SJSA1 (cell line): ENCODE measurements at regions not wholly inside any gene's neighbourhood (a gene's known extent, or its start where the extent isn't known, plus 50 kb on each side); places are given as distances from the start of the nearest gene placed in this dataset.
"Not testable (repeated sequence)": the region's sequence is repeated elsewhere in the genome, so short reads cannot be mapped to it uniquely, and the experiment has no call there.

Experiments
- DNase-seq, 2 experiments: peaks; one replicate each; pipeline ENCODE4 v3.0.0-alpha.2; 2015 to 2020; ENCODE audit warnings: low spot score in 2 of 2, low read depth in 1 of 2
- H3K27ac ChIP-seq: fragments of 250-450 bp; sonication (Bioruptor Pico); 2 replicates; pipeline ENCODE4 v1.5.1; 2020; ENCODE audit warnings: mild to moderate bottlenecking, moderate library complexity
- H3K27me3 ChIP-seq: fragments of 250-450 bp; sonication (Bioruptor Pico); replicated peaks from 2 replicates; pipeline ENCODE4 v1.5.1; 2020; ENCODE audit warnings: mild to moderate bottlenecking, moderate library complexity
- H3K36me3 ChIP-seq: fragments of 250-450 bp; sonication (Bioruptor Pico); 2 replicates; pipeline ENCODE4 v1.5.1; 2020; ENCODE audit warnings: mild to moderate bottlenecking
- H3K4me1 ChIP-seq: fragments of 250-450 bp; sonication (Bioruptor Pico); replicated peaks from 2 replicates; pipeline ENCODE4 v1.6.1; 2021; ENCODE audit warnings: mild to moderate bottlenecking
- H3K4me3 ChIP-seq: fragments of 250-450 bp; sonication (Bioruptor Pico); 2 replicates; pipeline ENCODE4 v1.5.1; 2020; ENCODE audit warnings: mild to moderate bottlenecking
- H3K9me3 ChIP-seq: fragments of 250-450 bp; sonication (Bioruptor Pico); replicated peaks from 2 replicates; pipeline ENCODE4 v1.5.1; 2020; ENCODE audit warnings: mild to moderate bottlenecking

- not testable (repeated sequence) for H3K27me3 ChIP-seq, H3K4me1 ChIP-seq, H3K4me3 ChIP-seq, H3K27ac ChIP-seq, DNase-seq, H3K36me3 ChIP-seq, H3K9me3 ChIP-seq
Measured at GRCh38 chr13:61878565-61878964, 462.9 kb upstream of the PCDH20 start.

DNA sequence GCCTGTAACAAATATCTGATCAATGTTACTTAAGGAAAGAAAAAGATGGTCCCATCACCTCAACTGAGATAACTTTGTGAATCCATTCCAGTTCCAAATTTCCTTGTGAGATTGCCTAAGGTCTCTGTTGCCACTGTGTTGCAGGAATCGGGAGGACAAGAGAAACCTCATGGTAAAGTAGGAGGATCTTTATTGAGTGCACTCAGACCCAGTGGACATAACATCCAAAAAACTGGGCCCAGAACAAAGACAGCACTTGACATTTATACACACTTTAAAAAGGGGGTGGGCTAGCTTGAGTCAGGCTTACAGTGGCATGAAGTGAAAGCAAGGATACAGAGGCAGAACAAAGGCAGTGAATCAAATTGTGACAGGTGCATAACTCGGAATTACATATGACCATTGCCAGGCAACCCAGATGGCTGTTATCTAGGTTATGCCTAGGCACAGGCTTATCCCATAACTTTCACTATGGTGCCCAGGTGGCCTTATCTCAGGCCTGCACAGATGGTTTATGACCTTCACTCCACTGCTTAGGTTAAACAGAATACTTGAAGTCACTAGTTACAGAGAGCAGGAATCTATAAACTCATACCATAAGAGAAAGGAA is 459.4 kb upstream of the PCDH20 start:
- Histone ChIP-seq H3K36me3 (no peaks in the 10 kb centered on the region), H3K4me1 (no peaks in the 10 kb centered on the region), H3K27ac (no peak overlapping the region), H3K9me3 (no peaks in the 10 kb centered on the region; the same call in 1 of the 2 replicates), H3K27me3 (no peaks in the 10 kb centered on the region), H3K4me3 (no peak overlapping the region)
- DNase-seq: no peak

- no peaks in the 10 kb centered on the region for H3K36me3 ChIP-seq
- H3K4me1 ChIP-seq: no peaks in the 10 kb centered on the region
- H3K27me3 ChIP-seq: no peaks in the 10 kb centered on the region
- no peak overlapping the region for H3K27ac ChIP-seq
- H3K9me3 ChIP-seq: no peaks in the 10 kb centered on the region
- no peak for DNase-seq
- no peak overlapping the region for H3K4me3 ChIP-seq
Measured at GRCh38 chr13:61873717-61874116, 458.1 kb upstream of the PCDH20 start.

GRCh38 chr13:61857198-61857597 is 441.5 kb upstream of the PCDH20 start:
- DNase-seq: no peak
- Histone ChIP-seq H3K4me3 (no peak overlapping the region), H3K4me1 (no peaks in the 10 kb centered on the region), H3K9me3 (no peaks in the 10 kb centered on the region), H3K27ac (no peak overlapping the region), H3K27me3 (no peaks in the 10 kb centered on the region), H3K36me3 (no peaks in the 10 kb centered on the region)

- DNase-seq: no peak
- Histone ChIP-seq H3K27me3 (no peaks in the 10 kb centered on the region), H3K4me3 (no peak overlapping the region), H3K4me1 (no peaks in the 10 kb centered on the region), H3K27ac (no peak overlapping the region), H3K9me3 (no peaks in the 10 kb centered on the region), H3K36me3 (no peaks in the 10 kb centered on the region)
Measured at GRCh38 chr13:61852116-61852619, 436.5 kb upstream of the PCDH20 start.

GRCh38 chr13:61850794-61851193 is 435.1 kb upstream of the PCDH20 start:
- no peaks in the 10 kb centered on the region for H3K36me3 ChIP-seq
- no peaks in the 10 kb centered on the region for H3K4me1 ChIP-seq
- no peak overlapping the region for H3K4me3 ChIP-seq
- no peaks in the 10 kb centered on the region for H3K9me3 ChIP-seq
- no peak overlapping the region for H3K27ac ChIP-seq
- DNase-seq: no peak
- H3K27me3 ChIP-seq: no peaks in the 10 kb centered on the region

DNA sequence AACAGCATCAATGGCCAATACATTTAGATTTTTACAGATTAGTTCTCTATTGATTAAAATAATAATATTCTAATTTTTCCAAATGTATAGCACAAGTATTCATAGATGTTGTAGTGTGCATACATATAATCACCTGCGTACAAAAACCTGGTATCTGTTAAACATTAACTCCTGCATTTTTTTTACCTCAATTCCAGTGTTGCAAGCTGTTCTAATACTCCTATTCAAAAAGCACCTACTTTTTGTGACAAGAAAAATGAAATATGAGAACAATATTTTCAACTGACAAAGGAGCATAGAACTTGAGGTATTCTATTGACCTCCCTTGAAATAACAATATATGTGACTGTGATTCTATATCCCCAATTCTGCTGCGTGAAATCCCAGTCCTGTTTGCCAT is 422.9 kb upstream of the PCDH20 start:
- Histone ChIP-seq H3K27ac (no peak overlapping the region), H3K4me3 (no peak overlapping the region), H3K4me1 (no peaks in the 10 kb centered on the region), H3K27me3 (no peaks in the 10 kb centered on the region), H3K9me3 (no peaks in the 10 kb centered on the region), H3K36me3 (no peaks in the 10 kb centered on the region)
- no peak for DNase-seq

DNA sequence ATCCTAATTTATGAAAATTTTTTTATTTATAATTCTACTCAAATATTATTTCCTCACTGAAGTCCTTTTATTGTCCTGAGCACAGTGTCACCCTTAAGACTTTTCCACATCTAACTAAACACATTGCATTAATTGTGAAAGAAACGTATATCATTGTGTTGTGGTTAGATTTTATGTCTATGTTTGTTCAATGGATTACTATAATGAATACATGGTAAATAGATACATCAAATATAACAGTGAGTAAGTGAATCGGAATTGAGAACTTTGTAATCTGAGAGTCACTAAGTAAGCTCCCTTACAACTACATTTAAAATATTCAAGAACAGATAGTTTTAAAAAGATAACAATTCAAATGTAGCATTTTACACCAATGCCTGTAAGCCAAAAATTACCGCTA is 417.6 kb upstream of the PCDH20 start:
- no peak for DNase-seq
- no peaks in the 10 kb centered on the region for H3K4me1 ChIP-seq
- H3K4me3 ChIP-seq: no peak overlapping the region
- H3K27ac ChIP-seq: no peak overlapping the region
- H3K9me3 ChIP-seq: no peaks in the 10 kb centered on the region; the same call in 1 of the 2 replicates
- H3K27me3 ChIP-seq: no peaks in the 10 kb centered on the region
- H3K36me3 ChIP-seq: no peaks in the 10 kb centered on the region

- Histone ChIP-seq H3K4me3 (no peak overlapping the region), H3K27ac (no peak overlapping the region), H3K27me3 (no peaks in the 10 kb centered on the region), H3K4me1 (no peaks in the 10 kb centered on the region), H3K36me3 (no peaks in the 10 kb centered on the region), H3K9me3 (no peaks in the 10 kb centered on the region; the same call in 1 of the 2 replicates)
- no peak for DNase-seq
Measured at GRCh38 chr13:61831026-61831425, 415.4 kb upstream of the PCDH20 start.

DNA sequence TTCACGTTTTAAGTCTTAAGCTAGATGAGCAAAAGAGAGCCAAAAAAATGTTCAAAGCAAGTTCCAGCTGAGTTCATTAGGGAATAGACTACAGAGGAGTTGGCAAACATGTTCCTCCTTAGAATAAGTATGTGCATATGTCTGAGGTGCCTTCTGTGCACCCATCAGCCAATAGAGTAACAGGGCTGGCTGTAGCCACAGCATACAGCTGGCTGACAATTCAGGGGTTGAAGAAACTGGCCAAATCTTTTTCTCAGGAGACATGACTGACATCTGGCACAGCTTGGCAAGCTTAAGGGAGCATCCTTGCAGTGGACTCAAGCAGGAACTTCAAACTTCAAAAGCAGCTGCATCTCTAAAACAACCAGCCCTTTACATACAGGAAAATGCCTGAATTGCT is 414.8 kb upstream of the PCDH20 start:
- no peaks in the 10 kb centered on the region for H3K27me3 ChIP-seq
- no peaks in the 10 kb centered on the region for H3K4me1 ChIP-seq
- no peak for DNase-seq
- H3K27ac ChIP-seq: no peak overlapping the region
- no peaks in the 10 kb centered on the region; the same call in 1 of the 2 replicates for H3K9me3 ChIP-seq
- no peaks in the 10 kb centered on the region for H3K36me3 ChIP-seq
- H3K4me3 ChIP-seq: no peak overlapping the region

GRCh38 chr13:61824168-61824567 is 408.5 kb upstream of the PCDH20 start:
- Histone ChIP-seq H3K36me3 (no peaks in the 10 kb centered on the region), H3K4me3 (no peak overlapping the region), H3K9me3 (no peaks in the 10 kb centered on the region), H3K27me3 (no peaks in the 10 kb centered on the region), H3K27ac (no peak overlapping the region), H3K4me1 (no peaks in the 10 kb centered on the region)
- DNase-seq: no peak

DNA sequence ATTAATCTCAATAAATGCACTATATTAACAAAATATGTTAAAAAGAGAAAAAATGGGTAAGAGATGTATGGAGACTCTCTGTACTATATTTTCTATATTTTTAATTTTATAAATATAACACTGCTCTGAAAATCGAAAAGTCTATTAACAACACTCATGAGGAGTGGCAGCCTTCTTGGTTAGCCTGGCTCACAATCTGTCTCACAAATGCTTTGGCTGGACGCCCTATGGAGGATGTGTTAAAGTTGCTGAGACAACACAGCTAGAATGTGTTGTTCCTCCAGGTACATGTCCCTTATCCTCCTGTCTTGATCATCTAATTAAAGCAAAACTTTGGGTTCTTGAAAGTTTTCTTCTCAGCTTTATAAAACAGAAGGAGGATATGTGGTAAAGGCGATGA is 396.6 kb upstream of the PCDH20 start:
- no peak for DNase-seq
- H3K4me1 ChIP-seq: no peaks in the 10 kb centered on the region

GRCh38 chr13:61810065-61810464 is 394.4 kb upstream of the PCDH20 start:
- no peak for DNase-seq
- no peaks in the 10 kb centered on the region for H3K36me3 ChIP-seq
- no peak overlapping the region for H3K27ac ChIP-seq
- H3K9me3 ChIP-seq: no peaks in the 10 kb centered on the region
- no peak overlapping the region for H3K4me3 ChIP-seq
- H3K4me1 ChIP-seq: no peaks in the 10 kb centered on the region
- H3K27me3 ChIP-seq: no peaks in the 10 kb centered on the region

More for the DNA sequence above, 396.6 kb upstream of the PCDH20 start:
- Histone ChIP-seq H3K27me3 (no peaks in the 10 kb centered on the region), H3K36me3 (no peaks in the 10 kb centered on the region), H3K9me3 (no peaks in the 10 kb centered on the region), H3K27ac (no peak overlapping the region), H3K4me3 (no peak overlapping the region)

- no peaks in the 10 kb centered on the region for H3K27me3 ChIP-seq
- H3K4me1 ChIP-seq: no peaks in the 10 kb centered on the region
- H3K27ac ChIP-seq: no peak overlapping the region
- no peaks in the 10 kb centered on the region for H3K36me3 ChIP-seq
- H3K9me3 ChIP-seq: no peaks in the 10 kb centered on the region
- no peak for DNase-seq
- no peak overlapping the region for H3K4me3 ChIP-seq
Measured at GRCh38 chr13:61797397-61797796, 381.7 kb upstream of the PCDH20 start.

DNA sequence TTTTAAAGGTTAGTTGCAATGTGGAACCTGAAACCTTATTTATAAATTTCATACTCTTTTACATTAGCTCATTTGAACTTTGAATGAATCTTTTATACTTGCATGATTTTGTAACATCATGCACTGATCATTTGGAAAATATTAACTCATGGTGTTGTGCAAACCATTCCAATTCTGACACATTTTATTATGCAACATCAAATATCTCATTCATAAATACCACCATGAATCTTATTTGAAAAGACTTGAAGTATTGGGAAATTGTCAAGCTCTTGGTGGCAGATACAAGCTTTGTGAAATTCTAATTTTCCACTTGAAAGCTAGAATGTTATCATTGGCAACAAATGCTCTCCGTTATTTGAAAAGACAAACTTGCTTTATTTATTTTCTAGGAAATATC is 379.9 kb upstream of the PCDH20 start:
- Histone ChIP-seq H3K36me3 (no peaks in the 10 kb centered on the region), H3K27ac (no peak overlapping the region)
- no peak for DNase-seq

More for the DNA sequence above, 379.9 kb upstream of the PCDH20 start:
- Histone ChIP-seq H3K9me3 (no peaks in the 10 kb centered on the region), H3K4me1 (no peaks in the 10 kb centered on the region), H3K27me3 (no peaks in the 10 kb centered on the region), H3K4me3 (no peak overlapping the region)
